SIG-M5 treated with dmso at 0.1 percent for 504 hours (cell line): ENCODE measurements at regions not wholly inside any gene's neighbourhood (a gene's known extent, or its start where the extent isn't known, plus 50 kb on each side); places are given as distances from the start of the nearest gene placed in this dataset.

Source experiments
- DNase-seq: peaks from one replicate; lab custom pipeline; 2025; ENCODE audit not compliant: unreplicated experiment; lab: John Stamatoyannopoulos, UW

DNA sequence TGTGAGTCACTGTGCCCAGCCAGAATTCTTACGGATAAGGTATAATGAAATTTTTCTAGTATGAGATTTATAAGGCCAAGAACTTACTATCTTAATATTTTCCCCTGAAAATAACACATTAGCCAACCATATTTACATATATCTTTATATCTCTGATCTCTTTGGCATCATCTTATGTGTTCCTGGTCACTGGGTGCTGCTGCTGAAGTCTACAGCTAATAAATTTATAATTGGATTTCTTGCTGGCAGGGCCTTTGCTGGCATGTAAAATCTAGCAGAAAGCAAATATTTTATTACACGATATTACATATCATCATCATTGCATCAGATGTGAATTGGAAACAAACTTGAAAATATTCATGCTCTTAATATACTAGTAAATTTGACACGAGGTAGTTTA, 590.7 kb downstream of the ANXA1 start:
- no peak for DNase-seq

DNA sequence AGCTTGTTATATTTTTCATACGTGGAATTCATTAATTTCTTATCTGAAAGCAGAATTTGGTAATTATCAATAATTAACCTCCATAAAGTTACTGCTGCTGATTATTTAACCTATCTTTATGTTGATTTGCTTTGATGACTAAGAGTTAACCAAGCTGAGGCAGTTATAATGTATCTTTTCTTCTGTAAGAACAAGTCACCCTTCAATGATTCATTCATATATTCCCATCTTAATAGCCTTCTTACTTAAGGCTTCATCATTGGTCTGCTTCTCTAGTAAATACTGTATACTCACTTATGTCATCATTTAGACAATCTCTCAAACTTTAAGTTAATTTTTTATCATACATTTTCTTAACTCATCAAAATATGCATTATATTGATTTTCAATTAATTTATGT, 592.2 kb downstream of the ANXA1 start:
- DNase-seq: no peak

GRCh38 chr9:73745598-73745997, 593.9 kb downstream of the ANXA1 start:
- no peak for DNase-seq

GRCh38 chr9:73753171-73753570, 601.5 kb downstream of the ANXA1 start:
- DNase-seq: no peak

- no peak for DNase-seq
These were observed 610.2 kb downstream of the ANXA1 start for GRCh38 chr9:73761905-73762304.

DNA sequence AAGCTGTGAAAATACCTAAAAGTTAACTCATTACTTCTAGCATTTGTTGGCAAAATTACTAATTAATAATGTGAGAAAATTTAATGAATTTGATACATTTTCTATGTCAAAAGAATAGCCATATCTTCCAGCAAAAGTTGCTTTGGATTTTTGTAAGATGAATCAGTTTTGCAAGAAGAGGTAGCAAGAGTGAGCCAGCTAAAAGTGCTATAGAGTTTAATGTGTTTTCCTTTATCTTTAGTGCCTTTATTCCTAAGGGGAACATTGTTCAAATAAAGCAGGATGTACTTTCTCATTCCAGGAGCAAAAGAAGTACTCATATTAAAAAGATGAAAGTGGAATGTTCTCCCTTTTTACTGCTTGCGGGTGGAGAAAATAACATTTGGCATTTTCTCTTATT, 622.2 kb downstream of the ANXA1 start:
- no peak for DNase-seq

- DNase-seq: no peak
These were observed 624.1 kb downstream of the ANXA1 start for GRCh38 chr9:73775757-73776156.

DNA sequence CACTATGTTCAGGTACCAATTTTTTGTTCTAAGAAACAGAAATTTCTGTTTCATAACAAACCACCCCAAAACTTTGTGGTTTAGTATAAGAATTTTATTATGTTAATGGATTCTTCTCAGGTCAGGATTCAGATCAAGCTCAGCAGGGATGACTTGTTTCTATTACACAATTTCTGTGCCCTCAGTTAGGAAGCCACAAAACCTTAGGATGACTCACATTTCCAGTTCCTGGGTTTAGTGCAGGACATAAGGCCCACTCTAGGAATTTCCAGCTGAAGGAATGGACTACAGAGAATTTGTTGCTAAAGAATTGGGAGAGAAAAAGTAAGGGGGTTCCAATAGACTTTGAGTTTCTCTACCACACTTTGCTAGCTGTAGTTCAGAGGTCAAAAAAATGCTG, 629.3 kb downstream of the ANXA1 start:
- DNase-seq: no peak

DNA sequence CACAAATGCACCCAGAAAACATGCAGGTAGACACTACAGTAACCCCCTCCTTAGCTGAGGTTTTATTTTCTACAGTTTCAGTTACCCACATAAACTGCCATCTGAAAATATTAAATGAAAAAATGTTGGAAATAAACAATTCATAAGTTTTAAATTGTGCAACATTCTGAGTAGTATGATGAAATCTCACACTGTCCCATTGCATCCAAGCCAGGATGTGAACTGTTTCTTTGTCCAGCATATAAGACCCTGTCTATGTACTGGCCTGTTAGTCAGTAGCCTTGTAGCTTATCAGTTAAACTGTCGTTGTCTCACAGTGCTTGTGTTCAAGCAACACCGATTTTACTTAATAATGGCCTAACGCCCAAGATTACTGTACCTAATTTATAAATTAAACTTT, 630.5 kb downstream of the ANXA1 start:
- no peak for DNase-seq

DNA sequence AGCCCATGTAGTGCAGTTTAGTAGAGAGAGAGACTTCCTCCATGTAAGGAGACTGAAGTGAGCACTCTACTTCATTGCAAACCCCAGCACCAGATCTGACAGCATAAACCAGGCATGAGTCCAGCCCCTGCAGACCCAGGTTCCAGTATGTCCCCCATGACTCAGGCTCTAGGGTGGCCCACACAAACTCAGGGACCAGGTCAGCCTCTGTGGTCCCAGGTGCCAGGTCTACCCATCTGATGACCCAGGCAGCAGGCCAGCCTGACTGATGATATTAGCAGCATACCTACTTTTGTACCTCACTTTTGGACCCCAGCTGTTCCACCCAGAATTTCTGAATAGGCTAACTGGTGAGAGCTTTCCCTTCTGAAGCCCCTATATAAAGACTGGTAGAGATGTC, 647.8 kb downstream of the ANXA1 start:
- DNase-seq: no peak

GRCh38 chr9:73805111-73805510, 653.4 kb downstream of the ANXA1 start:
- DNase-seq: no peak

- DNase-seq: no peak
These were observed 654.3 kb downstream of the ANXA1 start for GRCh38 chr9:73805853-73806458.

DNA sequence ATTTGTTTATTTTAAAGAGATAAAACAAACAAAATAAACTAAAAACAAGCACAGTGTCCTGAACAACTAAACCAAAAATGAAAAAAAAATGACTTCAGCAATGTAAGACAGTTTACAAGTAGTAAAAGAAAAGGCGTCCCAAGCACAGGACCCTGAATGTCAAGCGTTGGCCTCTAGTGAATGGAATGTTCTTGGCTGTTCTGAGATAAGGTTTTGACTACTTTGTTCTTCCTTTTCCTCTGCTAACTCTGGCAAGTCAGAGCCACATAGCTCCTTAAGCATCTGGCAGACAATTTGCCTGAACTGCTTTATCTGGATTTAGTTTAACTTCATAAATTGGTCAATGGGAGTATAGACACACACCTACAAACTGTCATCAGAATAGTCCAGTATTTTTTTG, 655.2 kb downstream of the ANXA1 start:
- DNase-seq: no peak

DNA sequence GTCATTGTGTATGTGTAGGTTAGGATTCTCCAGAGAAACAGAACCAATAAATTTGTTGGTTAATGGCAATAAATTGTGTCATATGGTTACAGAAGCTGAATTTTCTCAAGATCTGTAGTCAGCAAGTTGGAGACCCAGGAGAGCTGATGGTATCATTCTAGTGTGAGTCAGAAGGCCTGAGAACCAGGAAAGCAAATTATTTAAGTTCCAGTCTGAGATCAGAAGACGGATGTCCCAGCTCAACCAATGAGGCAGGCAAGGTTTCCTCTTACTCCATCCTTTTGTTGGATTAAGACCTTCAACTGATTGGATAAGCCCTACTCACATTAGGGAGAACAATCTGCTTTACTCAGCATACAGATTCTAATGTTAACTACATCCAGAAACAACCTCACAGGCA, 656.3 kb downstream of the ANXA1 start:
- no peak for DNase-seq

GRCh38 chr9:73810585-73811215, 659.0 kb downstream of the ANXA1 start:
- DNase-seq: no peak

GRCh38 chr9:73813546-73813945, 661.9 kb downstream of the ANXA1 start:
- DNase-seq: no peak

DNA sequence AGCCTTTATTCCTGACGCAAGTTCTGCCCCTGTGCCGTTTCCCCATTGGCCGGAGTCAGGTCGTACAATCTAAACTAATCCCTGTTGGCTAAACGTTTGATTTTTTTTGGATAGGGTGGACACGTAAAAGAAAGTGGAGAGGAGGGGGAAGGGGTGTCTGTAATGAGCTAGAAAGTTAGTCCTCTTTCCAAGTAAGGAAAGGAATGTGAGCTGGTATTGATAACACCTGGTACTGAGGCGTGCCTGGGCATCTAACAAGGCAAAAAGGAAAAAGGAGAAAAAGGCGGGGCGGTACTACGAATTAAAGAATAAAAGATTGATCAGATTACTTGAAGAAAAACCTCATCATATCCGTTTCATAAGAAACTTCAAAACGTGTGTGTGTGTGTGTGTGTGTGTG, 665.2 kb downstream of the ANXA1 start:
- DNase-seq: no peak

DNA sequence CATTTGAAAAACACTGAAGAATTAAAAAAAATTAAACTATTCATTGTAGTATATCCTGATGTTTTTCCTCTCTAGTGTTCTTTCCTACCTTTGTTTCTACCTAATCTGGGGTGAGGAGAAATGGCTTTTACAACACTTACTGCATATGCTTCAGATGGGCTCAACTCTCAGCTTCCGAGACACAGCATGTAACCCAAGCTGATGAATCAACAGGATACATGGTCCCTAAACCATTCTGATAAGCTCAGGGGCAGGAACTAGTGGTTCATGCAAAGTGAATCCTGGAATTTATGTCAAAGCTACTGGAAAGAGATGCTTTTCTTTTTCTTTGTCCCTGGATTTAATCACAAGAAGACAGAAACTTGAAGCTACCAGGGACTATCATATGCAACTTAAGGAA, 672.5 kb upstream of the RORB start:
- DNase-seq: no peak

- no peak for DNase-seq
These were observed 658.3 kb upstream of the RORB start for GRCh38 chr9:73838871-73839270.

DNA sequence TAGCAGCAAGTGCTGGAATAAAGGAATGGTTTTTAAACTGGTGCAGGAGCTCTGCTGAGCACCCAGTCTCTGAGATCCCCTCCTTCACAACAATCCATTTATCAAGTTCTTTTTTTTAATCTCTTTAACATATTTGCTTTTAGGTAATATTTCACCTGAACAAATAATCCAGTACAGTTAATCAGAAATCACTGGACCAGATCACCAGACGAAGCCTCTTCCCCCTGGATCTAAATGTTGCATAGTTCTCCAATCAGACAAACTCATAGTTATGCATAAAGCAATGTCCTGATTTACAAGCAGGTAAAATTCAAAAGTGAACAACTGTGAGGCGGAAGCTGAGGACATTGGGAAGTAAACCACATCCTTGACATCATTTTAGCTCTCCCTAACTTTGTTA, 657.7 kb upstream of the RORB start:
- DNase-seq: no peak

DNA sequence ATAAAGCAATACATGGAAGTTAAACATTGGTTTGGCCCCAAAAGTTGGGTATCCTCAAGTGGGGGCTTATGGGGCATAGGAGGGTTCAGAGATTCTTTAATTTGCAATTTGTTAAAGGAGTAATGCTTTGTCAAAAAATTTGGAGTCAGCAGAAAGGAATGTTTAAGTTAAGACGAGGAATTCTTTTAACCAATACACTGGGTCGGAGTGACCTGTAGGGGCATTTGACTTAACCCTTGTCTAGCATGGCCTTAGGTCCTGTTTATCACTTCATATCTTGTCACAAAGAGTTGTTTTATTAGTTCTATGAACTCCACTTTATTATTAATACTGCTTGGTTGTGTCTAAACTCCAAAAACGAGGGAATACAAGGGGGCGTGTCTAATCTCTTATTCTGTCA, 656.1 kb upstream of the RORB start:
- no peak for DNase-seq

GRCh38 chr9:73844135-73844534, 653.0 kb upstream of the RORB start:
- no peak for DNase-seq

GRCh38 chr9:73845539-73845938, 651.6 kb upstream of the RORB start:
- no peak for DNase-seq
